Fibroblast of the aortic adventitia (primary cell): ENCODE measurements at regions not wholly inside any gene's neighbourhood (a gene's known extent, or its start where the extent isn't known, plus 50 kb on each side); places are given as distances from the start of the nearest gene placed in this dataset.

Experiments used
- DNase-seq: peaks from one replicate; pipeline ENCODE4 v3.0.0-alpha.2; 2010; ENCODE audit warnings: low read depth
- H3K4me3 ChIP-seq: 2 replicates; pipeline ENCODE4 v1.5.1; 2011; ENCODE audit warnings: low read depth, mild to moderate bottlenecking, control low read depth, low read length, moderate library complexity
- CTCF ChIP-seq: IDR thresholded peaks from 2 replicates; pipeline ENCODE4 v1.5.1; 2011; ENCODE audit warnings: mild to moderate bottlenecking, low read length, control low read depth, inconsistent platforms; ENCODE audit not compliant: insufficient read depth

GRCh38 chr1:112800289-112800688 is 85.2 kb upstream of the PPM1J start:
- TF ChIP-seq CTCF: no peak
- DNase-seq: no peak
- H3K4me3 ChIP-seq: no peak overlapping the region

DNA sequence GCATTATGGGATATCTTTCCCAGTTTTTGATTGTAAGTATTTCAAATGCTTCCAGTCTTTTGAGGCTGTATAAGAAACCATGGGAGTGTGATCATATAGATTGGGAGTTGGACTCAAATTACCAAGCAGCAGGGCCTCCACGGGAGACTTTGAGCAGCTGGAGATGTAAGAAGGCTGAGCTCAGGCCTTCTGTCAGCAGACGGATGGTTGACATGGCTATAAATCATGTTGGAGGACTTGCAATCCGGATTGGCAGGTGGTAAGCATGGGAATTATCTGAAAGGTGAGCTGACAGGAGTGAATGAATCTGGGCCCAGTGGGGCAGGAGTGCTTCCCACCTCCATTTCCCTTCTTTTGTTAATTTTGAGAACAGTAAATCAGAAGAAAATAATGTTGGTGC is 83.2 kb upstream of the PPM1J start:
- TF ChIP-seq CTCF: no peak
- H3K4me3 ChIP-seq: no peak overlapping the region
- DNase-seq: no peak

- DNase-seq: peak; percentile 37
- TF ChIP-seq CTCF: no peak
- no peak overlapping the region for H3K4me3 ChIP-seq
Measured at GRCh38 chr1:112797224-112797623, 82.1 kb upstream of the PPM1J start.

GRCh38 chr1:112794654-112795239 is 79.6 kb upstream of the PPM1J start:
- no peak for TF ChIP-seq CTCF
- H3K4me3 ChIP-seq: no peak overlapping the region
- DNase-seq: no peak

DNA sequence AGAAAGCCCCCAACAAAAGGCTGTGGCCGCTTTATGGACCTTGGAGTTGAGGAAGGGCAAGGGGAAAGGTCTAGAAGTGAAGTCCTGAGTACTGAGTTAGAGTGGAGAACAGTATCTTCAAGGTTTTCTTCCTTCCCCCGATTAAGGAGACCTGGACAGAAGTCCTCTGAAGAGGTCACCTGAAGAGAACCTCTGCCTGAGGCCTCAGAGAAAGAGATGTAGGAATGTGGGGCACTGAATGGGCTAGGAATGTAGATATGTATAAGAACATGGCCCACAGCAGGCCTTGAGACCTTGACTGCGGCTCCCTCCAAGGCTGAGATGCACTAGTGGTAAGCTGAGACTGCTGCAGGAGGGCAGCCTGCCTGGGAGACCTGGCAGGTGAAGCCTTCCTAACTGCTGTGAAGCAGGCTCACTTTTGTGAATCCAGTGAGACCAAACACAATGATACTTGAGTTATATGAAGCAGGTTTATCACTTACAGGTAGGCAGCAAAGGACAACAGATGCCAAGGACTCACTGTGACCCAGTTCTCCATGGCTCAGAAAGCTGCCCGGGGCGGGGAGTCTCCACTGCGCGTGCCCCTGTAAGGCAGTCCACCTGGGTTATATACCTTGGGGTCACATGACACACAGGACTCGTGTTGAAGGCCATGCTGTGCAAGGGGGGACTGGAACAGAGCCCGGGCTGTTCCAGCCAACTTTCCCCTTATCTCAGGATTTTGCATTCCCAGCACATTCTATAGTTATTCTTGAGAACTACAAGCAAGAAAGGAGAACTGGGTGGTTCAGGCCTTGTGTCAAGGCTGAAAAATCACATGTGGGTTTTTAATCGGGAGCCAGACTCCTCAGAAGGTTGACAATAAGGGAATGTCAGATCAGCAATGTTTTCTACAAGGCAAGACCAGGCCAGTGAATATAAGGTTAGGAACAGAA is 78.8 kb upstream of the PPM1J start:
- peak; percentile 72 for DNase-seq
- TF ChIP-seq CTCF: no peak
- no peak overlapping the region for H3K4me3 ChIP-seq

DNA sequence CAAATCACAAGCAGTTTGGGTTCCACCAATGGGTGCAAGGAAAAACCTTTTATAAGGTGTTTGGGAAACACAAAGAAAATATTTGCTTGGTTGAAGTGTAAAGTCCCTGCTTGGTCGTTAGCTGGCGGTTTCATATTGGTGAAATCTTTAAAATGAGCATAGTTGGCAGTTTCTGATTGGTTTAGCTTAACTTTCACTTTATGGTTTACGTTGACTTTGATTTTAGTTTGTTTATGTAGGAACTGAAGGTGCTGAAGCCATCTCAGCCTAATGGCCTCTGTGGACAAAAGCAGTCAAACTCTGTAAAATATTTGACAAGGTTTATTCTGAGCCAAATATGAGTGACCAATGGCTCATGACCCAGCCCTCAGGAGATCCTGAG is 76.6 kb upstream of the PPM1J start:
- TF ChIP-seq CTCF: no peak
- no peak for DNase-seq
- no peak overlapping the region for H3K4me3 ChIP-seq
